ENCODE measurements at regions not wholly inside any gene's neighbourhood (a gene's known extent, or its start where the extent isn't known, plus 50 kb on each side); places are given as distances from the start of the nearest gene placed in this dataset.

DNA sequence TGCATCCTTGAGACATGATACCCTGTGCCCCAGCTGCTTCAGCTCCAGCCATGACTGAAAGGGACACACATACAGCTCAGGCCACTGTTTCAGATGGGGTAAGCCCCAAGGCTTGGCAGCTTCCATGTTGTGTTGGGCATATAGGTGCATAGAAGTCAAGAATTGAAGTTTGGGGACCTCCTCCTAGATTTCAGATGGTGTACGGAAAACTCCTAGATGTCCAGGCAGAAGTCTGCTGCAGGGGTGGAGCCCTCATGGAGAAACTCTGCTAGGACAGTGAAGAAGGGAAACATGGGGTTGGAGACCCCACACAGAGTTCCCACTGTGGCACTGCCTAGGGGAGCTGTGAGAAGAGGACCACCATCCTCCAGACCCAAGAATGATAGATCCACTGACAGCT is 1379.0 kb upstream of the MAP3K7 start:
- no peak overlapping the region for H4K8ac ChIP-seq (ENCODE audit: extremely low read depth, insufficient read depth, low read length)
- H3K79me2 ChIP-seq (ENCODE audit: control insufficient read depth in 1 of 2, insufficient read depth in 2 of 2, low read length in 2 of 2), result no peaks in the 10 kb centered on the region
- no peak overlapping the region for H4K91ac ChIP-seq (replicated peaks; ENCODE audit: insufficient read length, low read length)
- H3K4me1 ChIP-seq (replicated peaks in 1 of 4; ENCODE audit: control insufficient read depth in 3 of 4, insufficient read depth in 4 of 4, low read length in 3 of 4), result no peaks in the 10 kb centered on the region
- DNase-seq (ENCODE audit: low read depth in 1 of 2, low spot score in 2 of 2) (no peak), FAIRE-seq (no peak)
- no peaks in the 10 kb centered on the region for H3K23me2 ChIP-seq (ENCODE audit: low read depth, low read length)
- CTCF ChIA-PET (ENCODE audit: partially characterized antibody), result interaction anchor here (1.3 kb wide), 1 partner anchor 127 kb away, joined by 3 read pairs; no protein-coding TSS in a partner anchor
- POLR2A ChIA-PET (ENCODE audit: partially characterized antibody), result no interaction called here
- H3K4me2 ChIP-seq (ENCODE audit: insufficient read depth in 1 of 2, low read depth in 2 of 2, low read length in 2 of 2), result no peak overlapping the region
- no peak overlapping the region for H3K18ac ChIP-seq (ENCODE audit: extremely low read depth, low read length)
- H2BK20ac ChIP-seq (ENCODE audit: low read length), result no peak overlapping the region
- no peak overlapping the region for H2BK12ac ChIP-seq (ENCODE audit: low read depth, low read length)
- no peaks in the 10 kb centered on the region for H3K36me3 ChIP-seq (ENCODE audit: control insufficient read depth in 2 of 4, insufficient read depth in 4 of 4, low read length in 3 of 4)
- H3K56ac ChIP-seq (replicated peaks; ENCODE audit: insufficient read length, low read depth, low read length), result no peak overlapping the region
- no peak overlapping the region for H2BK5ac ChIP-seq (ENCODE audit: low read depth, low read length)
- TF ChIP-seq POLR2A (IDR thresholded peaks at IDR 0.05; ENCODE audit: control extremely low read depth in 1 of 2, low read depth in 2 of 2, low read length in 2 of 2) (no peak), CHD1 (IDR thresholded peaks at IDR 0.05; ENCODE audit: low read depth, low read length) (no peak), EGR1 (IDR thresholded peaks at IDR 0.05; ENCODE audit: borderline replicate concordance, low read depth, low read length) (no peak), TEAD4 (IDR thresholded peaks at IDR 0.05; ENCODE audit: low read depth, low read length) (no peak), KDM5A (IDR thresholded peaks at IDR 0.05; ENCODE audit: low read length) (no peak), POLR2AphosphoS5 (IDR thresholded peaks at IDR 0.05; ENCODE audit: low read depth, low read length) (no peak), KDM4A (IDR thresholded peaks at IDR 0.05; ENCODE audit: low read depth, low read length, severe bottlenecking) (no peak), JUND (IDR thresholded peaks at IDR 0.05; ENCODE audit: low read length) (no peak)
- H4K5ac ChIP-seq (ENCODE audit: insufficient read length, low read depth, low read length), result no peak overlapping the region
- no peak overlapping the region for H2AFZ ChIP-seq (ENCODE audit: low read length)
- no peaks in the 10 kb centered on the region for H3K79me1 ChIP-seq (ENCODE audit: low read depth, low read length)
- H3K14ac ChIP-seq (ENCODE audit: insufficient read length), result no peak overlapping the region
- no peak overlapping the region for H2BK120ac ChIP-seq (replicated peaks; ENCODE audit: low read depth, low read length)
- no peaks in the 10 kb centered on the region for H3K27me3 ChIP-seq (replicated peaks in 1 of 4; ENCODE audit: control insufficient read depth in 3 of 4, extremely low read depth in 1 of 4, insufficient read depth in 3 of 4, low read length in 3 of 4)
- 100% methylated on average over 1 of the region's 1 CpG; no CpG with 5 or more reads in 1 of the 2 experiments for WGBS, 2 experiments (ENCODE audit: extremely low coverage in 1 of 2, insufficient coverage in 1 of 2, insufficient read length in 1 of 2, insufficient replicate concordance in 2 of 2, low coverage in 1 of 2, low lambda C conversion rate in 2 of 2, missing lambda C conversion rate in 1 of 2)
- H3K4me3 ChIP-seq (ENCODE audit: extremely low read depth in 1 of 4, insufficient read depth in 2 of 4, low read depth in 3 of 4, low read length in 4 of 4), result no peak overlapping the region
- H2BK15ac ChIP-seq (ENCODE audit: low read length), result no peak overlapping the region
- H3K4ac ChIP-seq (replicated peaks; ENCODE audit: insufficient read length, low read depth, low read length), result no peak overlapping the region
- peaks cover 15 to 18% of the 10 kb centered on the region in 2 experiments for H3K9me3 ChIP-seq (ENCODE audit: insufficient read depth in 2 of 2, low read depth in 1 of 2, low read length in 1 of 2)
- no peak overlapping the region for H2AK5ac ChIP-seq (ENCODE audit: low read depth, low read length)
- H3K27ac ChIP-seq (ENCODE audit: low read depth, low read length), result no peak overlapping the region
- H3K9ac ChIP-seq (replicated peaks in 1 of 4; ENCODE audit: extremely low read depth in 1 of 4, low read depth in 3 of 4, low read length in 3 of 4), result no peak overlapping the region
- no peak overlapping the region for H3K23ac ChIP-seq (ENCODE audit: insufficient read length)
- H4K20me1 ChIP-seq (replicated peaks in 1 of 2; ENCODE audit: control insufficient read depth in 1 of 2, insufficient read depth in 2 of 2, low read length in 2 of 2), result no peaks in the 10 kb centered on the region

Measured in H1 (cell line).